ENCODE measurements at regions not wholly inside any gene's neighbourhood (a gene's known extent, or its start where the extent isn't known, plus 50 kb on each side); places are given as distances from the start of the nearest gene placed in this dataset.

DNA sequence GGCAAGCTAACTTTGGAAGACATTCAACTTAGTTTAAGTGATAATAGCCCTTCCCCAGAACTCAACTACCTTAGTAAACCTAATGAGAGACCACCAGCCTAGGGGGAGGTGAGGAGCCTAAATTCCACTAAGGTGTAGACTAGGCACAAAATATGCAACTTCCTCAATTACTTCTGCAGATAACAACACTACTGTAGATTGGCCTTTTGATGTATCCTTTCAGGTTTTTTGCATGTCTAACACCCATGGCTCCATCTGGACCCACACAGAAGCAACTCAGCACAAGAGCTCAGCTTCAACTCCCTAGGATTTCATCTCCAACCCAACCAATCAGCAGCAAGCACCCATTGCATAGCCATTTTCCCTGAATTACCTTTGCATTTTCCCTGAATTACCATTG lies 353.3 kb downstream of the AKAIN1 start:
- TF ChIP-seq, protein P1, sequence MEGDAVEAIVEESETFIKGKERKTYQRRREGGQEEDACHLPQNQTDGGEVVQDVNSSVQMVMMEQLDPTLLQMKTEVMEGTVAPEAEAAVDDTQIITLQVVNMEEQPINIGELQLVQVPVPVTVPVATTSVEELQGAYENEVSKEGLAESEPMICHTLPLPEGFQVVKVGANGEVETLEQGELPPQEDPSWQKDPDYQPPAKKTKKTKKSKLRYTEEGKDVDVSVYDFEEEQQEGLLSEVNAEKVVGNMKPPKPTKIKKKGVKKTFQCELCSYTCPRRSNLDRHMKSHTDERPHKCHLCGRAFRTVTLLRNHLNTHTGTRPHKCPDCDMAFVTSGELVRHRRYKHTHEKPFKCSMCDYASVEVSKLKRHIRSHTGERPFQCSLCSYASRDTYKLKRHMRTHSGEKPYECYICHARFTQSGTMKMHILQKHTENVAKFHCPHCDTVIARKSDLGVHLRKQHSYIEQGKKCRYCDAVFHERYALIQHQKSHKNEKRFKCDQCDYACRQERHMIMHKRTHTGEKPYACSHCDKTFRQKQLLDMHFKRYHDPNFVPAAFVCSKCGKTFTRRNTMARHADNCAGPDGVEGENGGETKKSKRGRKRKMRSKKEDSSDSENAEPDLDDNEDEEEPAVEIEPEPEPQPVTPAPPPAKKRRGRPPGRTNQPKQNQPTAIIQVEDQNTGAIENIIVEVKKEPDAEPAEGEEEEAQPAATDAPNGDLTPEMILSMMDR (IDR thresholded peaks at IDR 0.05; ENCODE audit: insufficient read depth, low read depth, low read length, missing control alignments), result no peak
- no peak for DNase-seq (ENCODE audit: low read depth)
- H3K4me3 ChIP-seq (ENCODE audit: low read depth, low read length), result no peak overlapping the region

DNA sequence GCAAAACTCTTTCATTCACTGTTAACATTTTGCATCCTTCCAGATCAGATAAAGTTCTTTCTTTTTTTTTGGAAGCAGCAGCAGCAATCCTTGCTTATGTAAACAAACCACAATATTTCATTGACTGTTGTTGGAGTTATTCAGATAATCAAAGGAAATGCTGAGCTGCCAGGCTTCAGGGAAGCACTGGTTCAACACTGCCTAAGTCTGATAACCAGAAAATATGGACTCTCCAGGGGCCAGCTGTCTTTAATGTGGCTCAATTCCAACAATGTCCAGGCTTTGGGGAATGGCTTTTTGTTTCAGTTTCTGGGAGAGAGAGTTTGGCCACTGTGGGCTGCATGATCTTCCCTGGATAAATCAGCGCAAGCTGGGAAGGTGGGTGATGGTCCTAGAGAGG lies 354.3 kb downstream of the AKAIN1 start:
- H3K4me3 ChIP-seq (ENCODE audit: low read depth, low read length), result no peak overlapping the region
- TF ChIP-seq, protein P1 (IDR thresholded peaks at IDR 0.05; ENCODE audit: insufficient read depth, low read depth, low read length, missing control alignments), result no peak
- no peak for DNase-seq (ENCODE audit: low read depth)

DNA sequence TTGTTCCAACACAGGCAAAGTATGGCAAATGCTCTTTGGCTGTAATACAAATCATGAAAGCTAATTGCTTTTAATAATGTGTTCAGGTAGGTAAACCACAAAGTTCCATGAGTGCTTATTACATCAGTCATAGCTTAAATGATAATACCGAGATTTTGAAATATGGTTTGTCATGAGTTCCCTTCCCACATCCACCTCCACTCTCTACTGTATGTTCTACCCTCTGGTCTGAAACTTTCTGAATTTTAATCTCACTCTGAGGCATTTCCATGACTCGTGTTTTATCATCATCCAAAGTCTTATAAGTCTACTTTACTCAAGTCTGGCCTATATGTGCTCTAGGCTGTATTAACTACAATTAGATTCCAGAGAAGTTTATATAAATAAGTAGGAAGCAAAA lies 354.8 kb downstream of the AKAIN1 start:
- no peak for DNase-seq (ENCODE audit: low read depth)
- no peak overlapping the region for H3K4me3 ChIP-seq (ENCODE audit: low read depth, low read length)
- TF ChIP-seq, protein P1 (IDR thresholded peaks at IDR 0.05; ENCODE audit: insufficient read depth, low read depth, low read length, missing control alignments), result no peak

DNA sequence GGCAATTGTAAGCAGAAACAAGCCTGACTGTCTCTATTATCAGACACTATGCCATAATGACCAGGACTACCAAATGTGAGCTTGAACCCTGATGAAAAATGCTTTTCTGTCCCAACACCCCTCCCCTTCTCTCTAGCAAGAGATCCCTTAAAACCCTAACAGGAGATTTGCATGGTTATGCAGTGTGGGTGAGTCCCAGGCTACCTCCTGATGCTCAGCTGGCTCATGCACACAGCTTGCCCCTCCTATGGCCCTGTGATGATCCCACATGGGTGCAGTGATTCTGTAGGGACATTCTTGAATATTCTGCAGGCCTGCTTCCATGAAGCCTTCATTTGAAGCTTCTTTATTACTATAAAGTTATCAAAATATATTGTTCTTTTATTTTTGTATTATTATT lies 357.4 kb downstream of the AKAIN1 start:
- TF ChIP-seq, protein P1 (IDR thresholded peaks at IDR 0.05; ENCODE audit: insufficient read depth, low read depth, low read length, missing control alignments), result no peak
- DNase-seq (ENCODE audit: low read depth), result no peak
- H3K4me3 ChIP-seq (ENCODE audit: low read depth, low read length), result no peak overlapping the region

DNA sequence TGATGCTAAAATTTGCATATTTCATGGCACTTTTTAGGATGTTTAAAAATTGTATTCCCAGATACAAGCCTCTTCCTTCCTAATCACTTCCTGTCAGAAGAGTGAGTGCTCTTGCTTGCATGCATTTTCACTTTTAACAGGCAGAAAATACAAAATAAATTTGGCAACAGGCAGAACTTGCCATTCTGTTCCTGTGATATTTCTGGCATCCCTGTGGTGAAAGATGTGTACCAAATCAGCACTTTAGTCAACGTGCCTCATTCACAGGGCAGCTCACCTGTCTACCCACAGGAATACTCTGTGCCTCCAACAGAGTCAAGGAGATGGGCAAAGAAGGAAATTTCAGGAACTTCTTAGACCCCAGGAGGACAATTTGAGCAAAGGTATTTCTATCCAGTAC lies 360.9 kb downstream of the AKAIN1 start:
- no peak overlapping the region for H3K4me3 ChIP-seq (ENCODE audit: low read depth, low read length)
- DNase-seq (ENCODE audit: low read depth), result no peak
- TF ChIP-seq, protein P1 (IDR thresholded peaks at IDR 0.05; ENCODE audit: insufficient read depth, low read depth, low read length, missing control alignments), result no peak

DNA sequence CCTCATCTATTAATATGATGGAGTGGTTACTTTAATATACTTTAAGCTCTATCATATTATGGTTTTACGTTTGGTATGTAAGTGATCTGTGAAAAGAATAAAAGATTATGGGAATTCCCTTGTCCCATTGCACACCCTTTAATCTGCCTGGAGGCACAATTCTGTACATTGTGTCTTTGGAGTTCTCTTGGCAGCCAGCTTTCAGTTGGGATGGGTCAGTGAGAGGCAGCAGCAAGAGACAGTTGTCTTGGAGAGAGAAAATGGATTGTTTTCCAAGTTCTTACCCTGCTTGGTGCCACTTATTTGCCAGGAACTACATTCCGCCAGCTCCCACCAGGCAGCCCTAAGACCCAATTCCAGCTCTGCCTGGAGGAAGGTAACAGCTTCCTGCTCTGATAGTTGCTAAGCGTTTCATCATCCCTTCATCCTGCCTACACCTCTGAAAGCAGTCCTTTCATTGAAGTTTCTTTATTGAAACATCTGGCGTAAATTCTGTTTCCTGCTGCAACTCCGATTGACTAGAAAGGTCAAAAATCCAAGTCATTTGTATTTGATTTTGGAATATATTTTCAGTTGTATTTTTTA lies 365.2 kb downstream of the AKAIN1 start:
- TF ChIP-seq, protein P1 (IDR thresholded peaks at IDR 0.05; ENCODE audit: insufficient read depth, low read depth, low read length, missing control alignments), result no peak
- DNase-seq (ENCODE audit: low read depth), result no peak
- no peak overlapping the region for H3K4me3 ChIP-seq (ENCODE audit: low read depth, low read length)

DNA sequence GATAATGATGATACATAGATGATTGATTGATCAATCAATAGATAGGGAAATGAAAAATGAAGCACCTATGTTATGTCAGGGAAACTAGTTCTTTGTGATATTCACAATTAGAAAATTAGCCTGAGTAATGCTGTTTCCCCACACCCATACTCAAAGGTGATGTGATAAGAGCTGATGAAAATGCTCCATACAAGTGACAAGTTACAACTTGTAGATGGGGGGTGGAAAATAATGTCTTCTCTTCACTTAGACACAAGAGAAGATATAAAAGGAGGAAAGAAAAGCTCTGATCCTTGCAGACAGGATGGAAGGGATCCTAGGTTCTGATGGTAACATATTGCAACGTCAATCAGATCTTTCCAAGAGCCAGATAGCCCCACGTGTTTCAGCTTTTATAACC lies 365.9 kb downstream of the AKAIN1 start:
- H3K4me3 ChIP-seq (ENCODE audit: low read depth, low read length), result no peak overlapping the region
- DNase-seq (ENCODE audit: low read depth), result no peak
- TF ChIP-seq, protein P1 (IDR thresholded peaks at IDR 0.05; ENCODE audit: insufficient read depth, low read depth, low read length, missing control alignments), result no peak
